ENCODE measurements at regions not wholly inside any gene's neighbourhood (a gene's known extent, or its start where the extent isn't known, plus 50 kb on each side); places are given as distances from the start of the nearest gene placed in this dataset.

GRCh38 chr3:194005930-194006501 lies 129.9 kb upstream of the HES1 start:
- no peak overlapping the region for H2AFZ ChIP-seq (ENCODE audit: low read length)
- no peak overlapping the region for H4K8ac ChIP-seq (ENCODE audit: extremely low read depth, insufficient read depth, low read length)
- H2BK12ac ChIP-seq (ENCODE audit: low read depth, low read length) = no peak overlapping the region; the same call in 1 of the 2 replicates
- H3K27me3 ChIP-seq (replicated peaks in 1 of 4; ENCODE audit: control insufficient read depth in 3 of 4, extremely low read depth in 1 of 4, insufficient read depth in 3 of 4, low read length in 3 of 4) = peaks cover 0 to 8% (median 4%) of the 10 kb centered on the region in 4 experiments; a peak in 4 of 7 replicates
- no peak overlapping the region for H3K9ac ChIP-seq (replicated peaks in 1 of 4; ENCODE audit: extremely low read depth in 1 of 4, low read depth in 3 of 4, low read length in 3 of 4)
- H3K4ac ChIP-seq (replicated peaks; ENCODE audit: insufficient read length, low read depth, low read length) = peak overlapping the region; percentile 27
- H2BK120ac ChIP-seq (replicated peaks; ENCODE audit: low read depth, low read length) = no peak overlapping the region
- no peak overlapping the region for H3K4me2 ChIP-seq (ENCODE audit: insufficient read depth in 1 of 2, low read depth in 2 of 2, low read length in 2 of 2)
- 0 out of 2 replicates have a peak overlapping the region, but pooled peaks have one; percentile 50 for H2BK20ac ChIP-seq (ENCODE audit: low read length)
- H3K18ac ChIP-seq (ENCODE audit: extremely low read depth, low read length) = no peak overlapping the region
- H3K14ac ChIP-seq (ENCODE audit: insufficient read length) = no peak overlapping the region
- H2BK5ac ChIP-seq (ENCODE audit: low read depth, low read length) = peak overlapping the region; percentile 27; the same call in 1 of the 2 replicates
- no peak overlapping the region for H4K5ac ChIP-seq (ENCODE audit: insufficient read length, low read depth, low read length)
- no peaks in the 10 kb centered on the region for H3K79me2 ChIP-seq (ENCODE audit: control insufficient read depth in 1 of 2, insufficient read depth in 2 of 2, low read length in 2 of 2)
- H4K91ac ChIP-seq (replicated peaks; ENCODE audit: insufficient read length, low read length) = no peak overlapping the region
- DNase-seq (ENCODE audit: low read depth in 1 of 2, low spot score in 2 of 2) = no peak
- no peak overlapping the region for H3K27ac ChIP-seq (ENCODE audit: low read depth, low read length)
- FAIRE-seq = no peak
- H4K20me1 ChIP-seq (replicated peaks in 1 of 2; ENCODE audit: control insufficient read depth in 1 of 2, insufficient read depth in 2 of 2, low read length in 2 of 2) = no peaks in the 10 kb centered on the region
- no peak overlapping the region for H3K56ac ChIP-seq (replicated peaks; ENCODE audit: insufficient read length, low read depth, low read length)
- H2BK15ac ChIP-seq (ENCODE audit: low read length) = no peak overlapping the region
- H3K4me3 ChIP-seq (ENCODE audit: extremely low read depth in 1 of 4, insufficient read depth in 2 of 4, low read depth in 3 of 4, low read length in 4 of 4) = no peak overlapping the region
- H2AK5ac ChIP-seq (ENCODE audit: low read depth, low read length) = no peak overlapping the region
- H3K9me3 ChIP-seq (ENCODE audit: insufficient read depth in 2 of 2, low read depth in 1 of 2, low read length in 1 of 2) = no peaks in the 10 kb centered on the region
- ChIA-PET POLR2A (ENCODE audit: partially characterized antibody) (interaction anchor here (1.4 kb wide), 1 partner anchor 126 kb away, joined by 3 read pairs; no protein-coding TSS in a partner anchor), CTCF (ENCODE audit: partially characterized antibody) (interaction anchor here (0.6 to 1.9 kb wide), 14 partner anchors 9 to 510 kb away, joined by 3 to 8 read pairs (median 4); no protein-coding TSS in a partner anchor)
- H3K23me2 ChIP-seq (ENCODE audit: low read depth, low read length) = no peaks in the 10 kb centered on the region; the same call in 1 of the 2 replicates
- no peaks in the 10 kb centered on the region for H3K79me1 ChIP-seq (ENCODE audit: low read depth, low read length)
- H3K4me1 ChIP-seq (replicated peaks in 1 of 4; ENCODE audit: control insufficient read depth in 3 of 4, insufficient read depth in 4 of 4, low read length in 3 of 4) = peaks cover 6 to 24% (median 11%) of the 10 kb centered on the region in 4 experiments
- H3K23ac ChIP-seq (ENCODE audit: insufficient read length) = no peak overlapping the region
- 51% methylated on average over 4 of the region's 4 CpGs; no CpG with 5 or more reads in 1 of the 2 experiments for WGBS, 2 experiments (ENCODE audit: extremely low coverage in 1 of 2, insufficient coverage in 1 of 2, insufficient read length in 1 of 2, insufficient replicate concordance in 2 of 2, low coverage in 1 of 2, low lambda C conversion rate in 2 of 2, missing lambda C conversion rate in 1 of 2)
- H3K36me3 ChIP-seq (ENCODE audit: control insufficient read depth in 2 of 4, insufficient read depth in 4 of 4, low read length in 3 of 4) = no peaks in the 10 kb centered on the region
- TF ChIP-seq TCF12 (IDR thresholded peaks at IDR 0.05; ENCODE audit: low read depth, low read length) = no peak
- no peak for TF ChIP-seq ATF2 (IDR thresholded peaks at IDR 0.05; ENCODE audit: low read length)
- TF ChIP-seq CTCF (IDR thresholded peaks at IDR 0.05; ENCODE audit: control extremely low read depth in 1 of 3, insufficient read depth in 1 of 3, low read depth in 1 of 3, low read length in 3 of 3) = peak in 1 of 3 experiments; percentile 31; a peak in 2 of 4 replicates
- TF ChIP-seq NANOG (IDR thresholded peaks at IDR 0.05; ENCODE audit: insufficient read depth, low read depth, low read length, poor library complexity, severe bottlenecking) = no peak
- peak in 1 of 2 experiments; percentile 15; a peak in 2 of 4 replicates for TF ChIP-seq RAD21 (IDR thresholded peaks at IDR 0.05 in 1 of 2, conservative IDR thresholded peaks at IDR 0.05 in 1 of 2; ENCODE audit: low read depth in 2 of 2, low read length in 2 of 2)
- TF ChIP-seq POLR2AphosphoS5 (IDR thresholded peaks at IDR 0.05; ENCODE audit: low read depth, low read length) = no peak
- no peak for TF ChIP-seq BACH1 (IDR thresholded peaks at IDR 0.05; ENCODE audit: low read length)
- no peak for TF ChIP-seq JUN (IDR thresholded peaks at IDR 0.05; ENCODE audit: low read depth, low read length)

Measured in H1 (cell line).